CD14-positive monocyte (primary cell): ENCODE measurements at regions not wholly inside any gene's neighbourhood (a gene's known extent, or its start where the extent isn't known, plus 50 kb on each side); places are given as distances from the start of the nearest gene placed in this dataset.

Experiments
- DNase-seq, 3 donors: peaks; one replicate each; pipeline ENCODE4 v3.0.0-alpha.2; 2011 to 2022
- H2AFZ ChIP-seq: 2 replicates; pipeline ENCODE4 v1.6.0; 2012; ENCODE audit warnings: mild to moderate bottlenecking, low read depth, low read length, inconsistent platforms; ENCODE audit not compliant: insufficient read depth, poor library complexity, severe bottlenecking
- H3K27ac ChIP-seq, 2 donors: 1 replicate in 1 of 2; 2 replicates in 1 of 2; pipeline ENCODE4 v1.5.1; 2012 to 2013; ENCODE audit warnings: low read length in 2 of 2, control low read depth in 1 of 2, inconsistent platforms in 1 of 2, low read depth in 1 of 2, mild to moderate bottlenecking in 1 of 2
- H3K27me3 ChIP-seq, 2 donors: one replicate each; pipeline versions ENCODE4 v1.6.0 to v1.6.1; 2011 to 2013; ENCODE audit warnings: low read length in 2 of 2; ENCODE audit not compliant: control insufficient read depth in 2 of 2, insufficient read depth in 2 of 2
- H3K36me3 ChIP-seq, 2 donors: replicated peaks in 1 of 2; 1 replicate in 1 of 2; 2 replicates in 1 of 2; pipeline versions ENCODE4 v1.5.1 to v1.6.1; 2012 to 2013; ENCODE audit warnings: low read length in 2 of 2, control low read depth in 1 of 2, inconsistent platforms in 1 of 2, mild to moderate bottlenecking in 1 of 2; ENCODE audit not compliant: insufficient read depth in 2 of 2, control insufficient read depth in 1 of 2
- H3K4me1 ChIP-seq, 2 donors: 1 replicate in 1 of 2; 2 replicates in 1 of 2; pipeline versions ENCODE4 v1.5.1 to v1.6.1; 2012 to 2013; ENCODE audit warnings: low read length in 2 of 2, control low read depth in 1 of 2, inconsistent platforms in 1 of 2, mild to moderate bottlenecking in 1 of 2, moderate library complexity in 1 of 2; ENCODE audit not compliant: insufficient read depth in 2 of 2, control insufficient read depth in 1 of 2
- H3K4me2 ChIP-seq: replicated peaks from 2 replicates; pipeline ENCODE3; 2012; ENCODE audit warnings: low read length, moderate library complexity, mild to moderate bottlenecking; ENCODE audit not compliant: poor library complexity, severe bottlenecking; ENCODE audit errors: extremely low read depth
- H3K4me3 ChIP-seq, 3 experiments: fragments of 200-600 bp in 1 of 3; sonication (generic) in 1 of 3; replicated peaks in 1 of 3; 1 replicate in 2 of 3; 2 replicates in 1 of 3; pipeline ENCODE4 v1.5.1; 2011 to 2013; ENCODE audit warnings: low read length in 3 of 3, mild to moderate bottlenecking in 3 of 3, control low read depth in 2 of 3, low read depth in 2 of 3, inconsistent platforms in 1 of 3, moderate library complexity in 1 of 3
- H3K79me2 ChIP-seq: 2 replicates; pipeline ENCODE4 v1.6.0; 2012; ENCODE audit warnings: mild to moderate bottlenecking, control low read depth, inconsistent platforms, low read length, moderate library complexity; ENCODE audit not compliant: insufficient read depth
- H3K9ac ChIP-seq: 2 replicates; pipeline ENCODE4 v1.6.0; 2017; ENCODE audit warnings: low read length, mild to moderate bottlenecking; ENCODE audit not compliant: insufficient read depth, poor library complexity, severe bottlenecking
- H3K9me3 ChIP-seq, 2 donors: replicated peaks in 1 of 2; 1 replicate in 1 of 2; 2 replicates in 1 of 2; pipeline versions ENCODE4 v1.5.1 to v1.6.1; 2012 to 2013; ENCODE audit warnings: low read length in 2 of 2, control low read depth in 1 of 2; ENCODE audit not compliant: control insufficient read depth in 1 of 2, insufficient read depth in 1 of 2
- H4K20me1 ChIP-seq: 2 replicates; pipeline ENCODE4 v1.6.0; 2012; ENCODE audit warnings: mild to moderate bottlenecking, low read length, control low read depth, moderate library complexity; ENCODE audit not compliant: insufficient read depth
- H3K27ac Mint-ChIP-seq, 7 donors: one replicate each; pipeline ENCODE4 v1.8.0; 2020; ENCODE audit warnings: mild to moderate bottlenecking in 7 of 7, mixed read lengths in 7 of 7, moderate library complexity in 6 of 7, inconsistent platforms in 2 of 7
- H3K27me3 Mint-ChIP-seq, 3 donors: one replicate each; pipeline ENCODE4 v1.8.0; 2021 to 2022; ENCODE audit warnings: low read depth in 3 of 3, mild to moderate bottlenecking in 3 of 3, mixed read lengths in 3 of 3, moderate library complexity in 3 of 3, inconsistent platforms in 1 of 3
- H3K36me3 Mint-ChIP-seq, 2 donors: one replicate each; pipeline ENCODE4 v1.8.0; 2020; ENCODE audit warnings: mixed read lengths in 2 of 2, inconsistent platforms in 1 of 2, mild to moderate bottlenecking in 1 of 2
- H3K4me1 Mint-ChIP-seq: one replicate; pipeline ENCODE4 v1.8.0; 2020; ENCODE audit warnings: mild to moderate bottlenecking, mixed read lengths
- H3K4me3 Mint-ChIP-seq, 2 donors: one replicate each; pipeline ENCODE4 v1.8.0; 2020; ENCODE audit warnings: mild to moderate bottlenecking in 2 of 2, mixed read lengths in 2 of 2, moderate library complexity in 1 of 2
- H3K9me3 Mint-ChIP-seq, 7 donors: one replicate each; pipeline ENCODE4 v1.8.0; 2020 to 2022; ENCODE audit warnings: mixed read lengths in 7 of 7, mild to moderate bottlenecking in 6 of 7, moderate library complexity in 6 of 7, inconsistent platforms in 2 of 7
- CTCF ChIP-seq: fragments of 200-600 bp; IDR thresholded peaks from one replicate; pipeline ENCODE4 v1.8.0; 2022; ENCODE audit warnings: antibody characterized with exemption, mild to moderate bottlenecking
- WGBS: methylation state at CpG from one replicate; pipeline ENCODE4 v1.1.5; 2013; ENCODE audit warnings: missing lambda C conversion rate; ENCODE audit not compliant: insufficient coverage; 5-methylcytosine and 5-hydroxymethylcytosine counted together
- intact Hi-C, 2 donors: fragments of 100-400 bp; cut with micrococcal nuclease; formaldehyde crosslinking; loops; one replicate each; pipeline versions ENCODE4 v1.15.0 to v1.15.1; 2023

- H3K27me3 Mint-ChIP-seq, result no peaks in the 10 kb centered on the region
- Histone ChIP-seq H3K4me3 (no peak overlapping the region), H3K4me2 (no peak overlapping the region), H4K20me1 (no peaks in the 10 kb centered on the region), H3K9ac (no peak overlapping the region), H3K79me2 (no peaks in the 10 kb centered on the region), H3K9me3 (no peaks in the 10 kb centered on the region), H3K27me3 (no peaks in the 10 kb centered on the region), H3K27ac (no peak overlapping the region), H2AFZ (no peak overlapping the region), H3K4me1 (no peaks in the 10 kb centered on the region), H3K36me3 (no peaks in the 10 kb centered on the region)
- H3K9me3 Mint-ChIP-seq, result peaks cover 5 to 21% (median 14%) of the 10 kb centered on the region in 7 donors
- no peaks in the 10 kb centered on the region for H3K36me3 Mint-ChIP-seq
- WGBS, result 87% methylated on average over 5 of the region's 5 CpGs
- no peak overlapping the region for H3K4me3 Mint-ChIP-seq
- TF ChIP-seq CTCF, result no peak
- intact Hi-C loops, result no loop called here
- DNase-seq, result no peak
- H3K4me1 Mint-ChIP-seq, result peaks cover 3% of the 10 kb centered on the region
- H3K27ac Mint-ChIP-seq, result no peak overlapping the region
Measured at GRCh38 chr11:109085708-109086373, 336.1 kb upstream of the C11orf87 start.

- no peaks in the 10 kb centered on the region for H3K36me3 Mint-ChIP-seq
Measured at GRCh38 chr11:109086931-109087330, 335.1 kb upstream of the C11orf87 start.

More at GRCh38 chr11:109086931-109087330, 335.1 kb upstream of the C11orf87 start:
- no peak overlapping the region for H2AFZ ChIP-seq
- H3K4me1 ChIP-seq, result no peaks in the 10 kb centered on the region
- WGBS, result no CpG with 5 or more reads among the region's 1 CpG
- peaks cover 5 to 21% (median 14%) of the 10 kb centered on the region in 7 donors for H3K9me3 Mint-ChIP-seq
- H3K27me3 ChIP-seq, result no peaks in the 10 kb centered on the region
- H3K36me3 ChIP-seq, result no peaks in the 10 kb centered on the region
- no peak overlapping the region for H3K27ac Mint-ChIP-seq
- no peak for DNase-seq
- no peak overlapping the region for H3K4me3 Mint-ChIP-seq
- TF ChIP-seq CTCF, result no peak
- no peak overlapping the region for H3K4me3 ChIP-seq
- peaks cover 3% of the 10 kb centered on the region for H3K4me1 Mint-ChIP-seq
- intact Hi-C loops, result no loop called here
- H3K4me2 ChIP-seq, result no peak overlapping the region
- H3K27ac ChIP-seq, result no peak overlapping the region
- no peak overlapping the region for H3K9ac ChIP-seq
- no peaks in the 10 kb centered on the region for H3K9me3 ChIP-seq
- no peaks in the 10 kb centered on the region for H3K27me3 Mint-ChIP-seq
- no peaks in the 10 kb centered on the region for H4K20me1 ChIP-seq
- H3K79me2 ChIP-seq, result no peaks in the 10 kb centered on the region
